Kasumi-1 (cell line): ENCODE measurements at regions not wholly inside any gene's neighbourhood (a gene's known extent, or its start where the extent isn't known, plus 50 kb on each side); places are given as distances from the start of the nearest gene placed in this dataset.
"Not testable (repeated sequence)": the region's sequence is repeated elsewhere in the genome, so short reads cannot be mapped to it uniquely, and the experiment has no call there.

Experiments used
- DNase-seq, 2 experiments: peaks; one replicate each; lab custom pipeline; 2025; lab: John Stamatoyannopoulos, UW

DNA sequence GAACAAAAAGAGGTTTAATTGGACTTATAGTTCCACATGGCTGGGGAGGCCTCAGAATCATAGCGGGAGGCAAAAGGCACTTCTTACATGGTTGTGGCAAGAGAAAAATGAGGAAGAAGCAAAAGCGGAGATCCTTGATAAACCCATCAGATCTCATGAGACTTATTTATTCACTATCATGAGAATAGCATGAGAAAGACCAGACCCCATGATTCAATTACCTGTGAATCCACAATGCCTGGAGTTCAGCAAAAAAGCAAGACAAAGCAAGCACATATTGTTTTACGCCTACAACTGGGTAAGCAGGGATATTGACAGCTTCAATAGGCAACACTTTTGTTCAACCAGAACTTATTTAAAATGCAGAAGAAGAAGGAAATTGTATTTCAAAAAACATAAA, 218.2 kb downstream of the RPL10L start:
- no peak for DNase-seq

DNA sequence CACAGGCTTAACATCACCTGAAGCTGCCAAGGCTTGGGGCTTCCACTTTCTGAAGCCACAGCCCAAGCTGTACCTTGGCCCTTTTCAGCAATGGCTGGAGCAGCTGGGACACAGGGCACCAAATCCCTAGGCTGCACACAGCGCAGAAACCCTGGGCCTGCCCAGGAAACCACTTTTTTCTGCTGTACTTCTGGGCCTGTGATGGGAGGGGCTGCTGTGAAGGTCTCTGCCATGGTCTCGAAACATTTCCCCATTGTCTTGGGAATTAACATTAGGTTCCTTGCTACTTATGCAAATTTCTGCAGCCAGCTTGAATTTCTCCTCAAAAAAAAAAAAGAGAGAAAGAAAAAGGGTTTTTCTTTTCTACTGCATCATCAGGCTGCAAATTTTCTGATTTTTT, 219.1 kb downstream of the RPL10L start:
- no peak for DNase-seq

DNA sequence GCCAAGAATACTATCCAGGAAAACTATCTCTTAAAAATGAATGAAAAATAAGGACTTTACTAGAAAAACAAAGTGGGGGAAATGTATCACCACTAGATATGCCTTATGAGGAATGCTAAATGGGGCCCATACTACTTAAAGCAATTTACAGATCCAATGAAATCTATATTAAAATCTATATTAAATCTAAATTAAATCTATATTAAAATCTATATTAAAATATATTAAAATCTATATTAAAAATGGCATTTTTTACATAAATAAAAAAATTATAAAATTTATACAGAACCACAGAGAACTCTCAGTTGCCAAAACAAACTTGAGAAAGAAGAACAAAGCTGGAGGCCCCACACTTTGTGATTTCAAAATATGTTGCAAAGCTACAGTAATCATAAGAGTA, 234.5 kb downstream of the RPL10L start:
- no peak for DNase-seq

DNA sequence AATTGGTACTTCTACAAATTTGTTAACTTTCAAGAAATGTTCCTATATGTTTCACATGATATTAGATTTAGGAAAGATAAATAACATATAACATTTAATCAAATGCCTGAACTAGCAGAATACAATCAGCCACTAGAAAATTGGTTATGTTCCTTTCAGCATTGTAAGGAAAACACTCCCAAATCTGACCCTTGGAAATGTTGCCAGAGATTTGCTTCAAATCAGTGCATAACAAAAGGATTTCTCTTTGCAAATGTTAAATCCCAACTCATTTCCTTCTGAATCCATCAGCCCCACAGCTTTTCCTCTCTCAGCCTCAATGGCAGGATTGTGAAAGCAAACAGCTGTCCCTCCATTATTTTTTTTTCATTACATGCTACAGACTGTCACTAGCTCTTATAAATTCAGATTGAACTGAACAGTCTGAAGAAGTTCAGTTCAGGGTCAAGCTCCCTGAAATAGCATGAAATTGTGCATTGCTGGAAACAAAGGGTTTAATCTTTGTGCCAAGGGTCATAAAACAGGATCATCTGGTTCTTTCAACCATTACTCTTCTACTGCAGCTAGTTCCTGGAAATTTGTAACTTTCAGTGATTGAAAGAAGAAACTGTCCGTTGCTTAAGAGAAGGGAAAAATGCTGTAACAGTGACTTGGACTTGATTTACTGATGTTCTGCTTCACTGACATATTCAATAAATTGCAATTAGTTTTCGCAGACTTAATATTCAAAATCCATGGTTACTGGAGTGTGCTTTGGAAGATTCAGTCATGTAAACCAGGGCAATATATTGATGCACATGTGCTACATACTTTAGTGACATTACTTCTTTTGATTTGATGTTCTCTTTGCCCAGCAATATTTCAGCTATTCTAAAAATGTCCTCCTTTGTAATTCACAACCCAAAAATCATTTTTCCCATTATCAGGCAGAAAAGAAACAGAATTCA, 246.4 kb downstream of the RPL10L start:
- no peak for DNase-seq

DNA sequence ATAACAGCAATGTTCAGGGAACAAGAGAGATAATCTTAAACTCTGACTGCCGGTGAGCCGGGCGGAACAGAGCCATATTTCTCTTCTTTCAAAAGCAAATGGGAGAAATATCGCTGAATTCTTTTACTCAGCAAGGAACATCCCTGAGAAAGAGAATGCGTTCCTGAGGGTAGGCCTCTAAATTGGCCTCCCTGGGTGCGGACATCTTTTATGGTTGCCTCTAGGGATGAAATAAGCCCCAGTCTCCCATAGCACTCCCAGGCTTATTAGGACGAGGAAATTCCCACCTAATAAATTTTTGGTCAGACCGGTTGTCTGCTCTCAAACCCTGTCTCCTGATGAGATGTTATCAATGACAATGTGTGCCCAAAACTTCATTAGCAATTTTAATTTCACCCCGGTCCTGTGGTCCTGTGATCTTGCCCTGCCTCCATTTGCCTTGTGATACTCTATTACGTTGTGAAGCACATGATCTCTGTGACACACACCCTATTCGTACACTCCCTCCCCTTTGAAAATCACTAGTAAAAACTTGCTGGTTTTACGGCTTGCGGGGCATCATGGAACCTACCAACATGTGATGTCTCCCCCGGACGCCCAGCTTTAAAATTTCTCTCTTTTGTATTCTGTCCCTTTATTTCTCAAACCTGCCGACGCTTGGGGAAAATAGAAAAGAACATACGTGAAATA, 249.4 kb downstream of the RPL10L start:
- not testable (repeated sequence) for DNase-seq

DNA sequence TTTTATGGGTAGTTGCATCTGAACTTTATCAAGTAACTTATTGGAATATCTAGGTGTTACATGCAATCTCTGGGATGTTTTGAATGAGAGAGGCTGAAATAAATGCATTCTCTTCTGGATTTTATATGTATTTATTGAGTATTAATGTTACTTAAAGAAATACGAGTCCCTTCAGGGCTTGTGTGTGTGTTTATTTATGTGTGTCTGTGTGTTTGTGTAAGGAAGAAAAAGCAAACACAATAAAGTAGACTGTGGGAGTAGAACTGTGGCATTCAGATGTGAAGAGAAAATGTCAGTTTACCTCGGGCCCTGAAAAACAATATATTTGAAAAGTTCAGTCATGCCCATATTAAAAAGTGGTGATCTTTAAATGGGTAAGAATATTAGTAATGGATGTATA, 250.5 kb downstream of the RPL10L start:
- DNase-seq, result no peak

DNA sequence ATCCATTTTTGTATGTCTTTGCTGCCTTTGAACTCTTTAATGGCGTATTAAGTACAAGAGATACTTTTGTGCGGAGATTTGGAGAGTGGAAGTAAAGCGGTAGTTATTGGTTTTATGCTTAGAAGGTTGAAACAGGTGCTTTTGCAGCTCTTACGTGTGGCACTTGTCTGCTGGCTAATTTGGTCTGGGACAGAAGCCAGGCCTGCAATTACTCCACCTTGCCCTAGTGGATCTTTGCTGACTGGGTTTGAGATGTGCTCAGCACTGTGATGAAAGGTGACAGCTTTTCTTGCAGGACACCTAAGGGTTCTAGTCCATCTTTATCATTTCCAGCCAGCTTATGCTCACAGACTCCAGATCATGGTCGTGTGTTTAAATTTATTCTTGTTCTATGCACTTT, 252.5 kb downstream of the RPL10L start:
- no peak for DNase-seq

DNA sequence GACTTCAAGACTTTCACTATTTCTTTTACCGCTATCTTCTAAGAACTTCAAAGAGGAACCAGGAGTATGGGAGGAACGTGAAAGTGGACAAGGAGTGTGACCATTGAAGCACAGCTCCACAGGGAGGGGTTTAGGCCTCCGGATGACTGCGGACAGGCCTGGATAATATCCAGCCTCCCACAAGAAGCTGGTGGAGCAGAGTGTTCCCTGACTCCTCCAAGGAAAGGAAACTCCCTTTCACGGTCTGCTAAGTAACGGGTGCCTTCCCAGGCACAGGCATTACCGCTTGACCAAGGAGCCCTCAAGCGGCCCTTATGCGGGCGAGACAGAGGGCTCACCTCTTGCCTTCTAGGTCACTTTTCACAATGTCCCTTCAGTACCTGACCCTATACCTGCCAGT, 267.0 kb downstream of the RPL10L start:
- DNase-seq, result no peak

DNA sequence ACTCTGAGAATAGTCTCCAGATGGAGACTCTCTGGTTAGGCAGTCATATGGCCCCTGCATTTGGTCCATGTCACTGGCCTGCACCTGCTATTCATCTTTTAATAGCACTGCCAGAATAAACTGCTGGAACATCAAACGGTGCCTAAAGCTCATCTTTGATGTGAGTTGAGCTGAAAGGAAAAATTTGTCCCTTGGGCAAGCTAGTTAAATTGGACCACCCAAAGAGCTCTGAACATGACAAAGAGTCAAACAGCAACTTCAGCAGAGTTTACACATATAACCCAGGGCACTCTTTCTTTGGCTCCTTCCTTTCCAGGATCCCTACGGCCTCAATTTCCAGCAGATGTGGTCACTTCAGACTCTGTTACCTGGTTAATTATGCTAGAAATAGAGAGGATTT, 269.9 kb downstream of the RPL10L start:
- DNase-seq, result no peak

DNA sequence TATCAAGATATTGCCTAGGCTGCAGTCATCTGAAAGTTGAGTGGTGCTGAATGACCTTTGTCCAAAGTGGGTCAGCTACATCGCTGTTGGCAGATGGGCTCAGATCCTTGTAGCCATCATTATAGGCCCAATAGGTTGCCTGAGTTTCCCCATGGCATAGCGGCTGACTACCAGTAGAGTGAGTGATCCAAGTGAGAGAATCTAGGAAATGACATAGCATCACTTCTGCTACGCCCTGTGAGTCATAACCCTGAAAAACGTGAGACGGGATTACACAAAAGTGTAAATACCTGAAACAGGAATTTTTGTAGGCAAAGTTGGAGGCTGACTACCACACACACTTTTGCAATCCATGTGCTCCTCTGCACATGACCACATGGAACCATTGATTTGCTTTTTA, 273.3 kb downstream of the RPL10L start:
- no peak for DNase-seq

DNA sequence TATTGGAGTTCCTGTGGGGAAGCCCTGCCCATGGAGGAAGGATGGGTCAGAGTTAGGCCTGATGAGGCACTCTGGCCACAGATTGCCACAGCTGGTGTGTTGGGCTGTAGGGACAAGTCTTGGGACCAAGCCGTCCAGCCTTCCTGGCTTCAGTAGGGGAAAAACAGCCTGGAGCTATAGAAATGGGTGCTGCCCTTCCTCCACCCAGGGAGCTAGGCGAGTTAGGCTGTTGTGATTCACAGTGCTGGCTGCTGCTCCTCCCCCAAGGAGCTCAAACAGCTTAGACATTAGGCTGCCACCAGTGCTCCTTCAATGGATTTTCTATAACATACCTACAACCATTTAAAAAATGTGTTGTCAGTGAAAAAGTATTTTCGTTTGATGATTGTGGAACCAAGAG, 274.3 kb downstream of the RPL10L start:
- DNase-seq, result no peak

DNA sequence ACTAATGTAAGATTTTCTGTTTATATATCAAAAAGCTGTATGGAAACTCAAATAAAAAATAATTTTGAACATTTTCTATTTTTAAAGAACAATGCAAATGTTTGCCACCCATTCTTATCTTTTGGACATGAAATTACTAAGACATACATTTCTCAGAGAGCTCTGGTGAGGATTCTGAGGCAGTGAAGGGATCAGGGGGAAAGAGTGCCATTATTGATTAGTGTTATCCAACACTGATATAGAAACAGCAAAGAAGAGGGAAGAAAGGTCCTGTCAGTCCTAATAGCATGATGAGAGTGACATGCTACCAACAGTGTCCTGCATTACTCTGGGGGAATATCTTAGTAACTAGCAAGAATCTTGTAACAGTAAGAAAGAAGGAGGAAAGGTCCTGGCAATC, 282.2 kb downstream of the RPL10L start:
- no peak for DNase-seq

DNA sequence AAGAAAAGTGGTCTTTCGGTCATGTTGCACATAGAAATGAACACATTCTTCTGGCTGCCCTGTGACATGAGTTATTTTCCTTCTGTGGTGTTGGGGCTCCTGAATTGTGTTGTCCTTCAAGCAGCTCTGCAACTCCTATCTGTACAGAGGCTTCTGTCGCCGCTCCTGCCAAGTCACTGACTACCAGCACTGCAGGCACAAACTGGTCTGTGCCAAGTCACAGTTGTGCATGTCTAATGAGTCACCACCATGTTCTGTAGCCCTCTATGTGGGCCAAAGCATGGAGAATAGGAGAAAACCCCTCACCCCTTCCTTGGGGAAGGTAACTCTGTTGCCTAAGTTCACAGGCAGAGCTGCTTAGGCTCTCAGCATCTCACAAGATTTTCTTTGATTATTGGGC, 283.3 kb downstream of the RPL10L start:
- DNase-seq, result no peak

DNA sequence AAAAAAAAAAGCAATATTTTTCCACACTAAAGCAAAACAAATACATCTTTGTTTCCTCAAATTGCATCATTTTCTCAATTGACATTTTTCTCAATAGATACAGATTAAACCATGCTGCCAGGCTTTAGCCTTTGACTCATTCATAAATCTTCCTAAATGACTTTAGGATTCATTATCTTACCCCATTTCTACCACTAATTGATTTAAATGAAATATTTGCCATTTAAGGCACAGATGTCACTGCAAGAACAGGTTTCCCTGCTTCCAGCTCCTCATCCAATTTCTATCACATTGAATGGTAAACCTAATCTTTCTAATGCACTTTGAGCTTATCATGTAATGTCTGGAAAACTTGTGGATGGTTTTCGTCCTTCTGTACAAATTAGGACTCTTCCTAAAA, 298.7 kb downstream of the RPL10L start:
- DNase-seq, result no peak

DNA sequence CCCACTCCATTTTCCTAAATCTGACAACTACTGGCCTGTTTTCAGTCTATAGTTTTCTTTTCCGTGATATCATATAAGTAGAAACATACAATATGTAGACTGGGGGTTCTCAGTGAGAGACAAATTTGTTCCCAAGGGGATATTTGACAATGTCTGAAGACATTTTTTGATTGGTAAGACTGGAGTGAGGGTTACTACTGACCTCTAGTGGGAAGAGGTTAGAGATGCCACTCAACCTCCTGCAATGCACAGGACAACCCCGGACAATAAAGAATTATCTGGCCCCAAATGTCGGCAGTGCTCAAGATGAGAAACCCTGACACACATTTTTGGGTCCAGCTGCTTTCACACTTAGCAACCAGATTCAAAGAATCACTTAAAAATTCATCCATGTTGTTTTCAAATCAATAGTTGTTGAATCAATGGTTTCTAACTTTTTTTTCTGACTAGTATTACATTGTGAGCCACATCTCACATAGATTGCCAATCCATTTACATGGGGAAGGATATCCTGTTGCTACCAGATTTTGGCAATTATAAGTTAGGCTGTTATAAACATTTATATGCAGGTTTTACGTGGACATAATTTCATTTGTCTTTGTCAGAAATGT, 307.1 kb downstream of the RPL10L start:
- peak; percentile 65 for DNase-seq

DNA sequence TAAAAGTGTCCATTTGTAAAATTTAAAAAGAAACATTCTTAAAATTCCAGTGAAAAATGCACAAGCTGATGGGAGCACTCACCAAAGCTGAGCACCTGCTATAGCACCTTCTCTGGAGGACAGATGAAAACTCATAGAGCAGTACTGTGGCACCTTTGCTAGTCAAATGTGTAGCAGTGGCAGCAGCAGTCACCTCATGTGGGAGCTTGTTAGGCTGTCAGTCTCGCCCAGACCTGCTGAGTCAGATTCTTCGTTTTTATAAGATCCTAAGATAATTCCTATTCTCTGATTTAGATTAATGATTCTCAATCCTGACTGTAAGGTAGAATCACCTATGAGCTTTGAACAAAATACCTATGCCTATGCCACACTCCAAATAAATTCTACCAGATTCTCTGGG, 325.8 kb downstream of the RPL10L start:
- DNase-seq, result no peak

DNA sequence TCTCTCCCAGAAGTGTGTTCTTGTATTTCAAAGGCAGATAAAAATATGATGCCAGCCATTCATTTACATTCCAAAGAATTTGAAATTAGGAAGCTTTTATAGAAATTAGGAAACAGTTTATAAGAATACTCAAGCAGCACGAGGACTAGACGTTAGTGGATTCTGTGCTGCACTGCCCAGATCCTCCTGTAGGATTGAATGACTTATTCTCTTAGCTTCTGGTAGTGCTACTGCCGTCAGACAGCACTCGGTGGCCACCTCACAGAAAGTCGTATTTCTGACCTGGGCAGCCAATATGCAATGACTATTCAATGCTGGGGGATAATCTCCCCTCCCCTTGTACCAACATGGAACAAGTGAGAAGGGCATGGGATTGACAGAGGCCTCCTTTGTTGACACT, 326.4 kb downstream of the RPL10L start:
- DNase-seq, result no peak

DNA sequence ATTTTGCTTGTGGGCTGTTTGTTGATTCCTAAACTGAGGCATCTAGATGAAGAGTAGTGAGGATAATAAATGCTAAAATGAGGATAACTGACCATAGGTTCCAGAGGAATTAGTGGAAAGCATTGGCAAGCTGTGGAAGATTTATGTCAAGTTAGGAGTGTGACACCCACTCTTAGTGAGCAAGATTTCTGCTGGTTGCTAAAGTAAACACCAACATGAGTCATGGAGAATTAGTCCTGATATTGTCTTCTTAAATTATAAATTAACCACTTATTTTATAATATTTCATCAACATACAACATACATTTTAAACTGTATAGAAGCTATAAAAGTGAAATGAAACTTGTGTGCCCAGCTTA, 328.2 kb downstream of the RPL10L start:
- DNase-seq, result no peak

DNA sequence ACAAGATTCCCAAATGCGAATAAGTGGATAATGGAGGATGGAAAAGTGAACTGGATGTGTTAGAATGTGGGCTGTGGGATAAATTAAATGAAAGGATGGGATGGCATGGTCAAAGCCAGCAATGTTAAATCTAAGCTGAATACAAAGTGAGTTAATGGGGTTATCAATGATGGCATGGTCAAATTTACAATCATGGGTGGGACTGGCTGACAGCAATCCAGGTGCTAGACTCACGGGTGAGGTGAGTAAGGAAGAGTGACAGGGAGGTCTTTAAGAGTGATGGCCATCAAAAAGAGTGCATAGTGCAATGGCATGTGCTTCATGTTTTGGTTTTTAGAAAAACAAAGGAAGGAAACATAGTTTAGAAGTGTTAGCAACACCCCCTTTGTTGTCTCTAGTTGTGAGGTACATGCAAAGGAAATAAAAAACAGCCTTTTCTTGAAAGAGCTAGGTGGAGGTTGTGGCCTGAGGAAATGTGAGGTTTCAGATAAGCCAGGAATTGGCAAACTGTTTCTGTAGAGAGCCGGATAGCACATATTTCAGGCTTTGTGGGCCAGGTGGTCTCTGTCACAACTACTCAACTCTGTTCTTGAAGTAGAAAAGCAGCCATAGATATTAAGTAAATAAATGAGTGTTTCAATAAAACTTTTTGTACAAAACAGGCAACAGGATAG, 328.7 kb downstream of the RPL10L start:
- no peak for DNase-seq

DNA sequence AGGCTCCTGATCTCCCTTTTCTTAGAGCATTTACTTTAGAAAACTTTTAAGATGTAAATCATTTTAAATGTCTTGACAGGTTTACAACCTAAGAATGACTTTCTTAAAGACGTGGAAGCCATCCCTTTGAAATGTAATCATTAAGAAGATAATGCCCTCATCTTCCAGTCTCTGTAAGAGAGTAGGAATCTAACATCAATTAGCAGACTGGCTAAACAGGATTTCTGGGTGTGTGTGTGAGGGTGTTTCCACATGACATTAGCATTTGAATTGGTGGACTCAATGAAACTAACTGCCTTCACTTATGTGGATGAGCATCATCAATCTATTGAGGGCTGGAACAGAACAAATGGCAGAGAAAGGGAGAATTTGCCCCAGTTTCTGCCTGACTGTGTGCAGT, 329.5 kb downstream of the RPL10L start:
- no peak for DNase-seq

DNA sequence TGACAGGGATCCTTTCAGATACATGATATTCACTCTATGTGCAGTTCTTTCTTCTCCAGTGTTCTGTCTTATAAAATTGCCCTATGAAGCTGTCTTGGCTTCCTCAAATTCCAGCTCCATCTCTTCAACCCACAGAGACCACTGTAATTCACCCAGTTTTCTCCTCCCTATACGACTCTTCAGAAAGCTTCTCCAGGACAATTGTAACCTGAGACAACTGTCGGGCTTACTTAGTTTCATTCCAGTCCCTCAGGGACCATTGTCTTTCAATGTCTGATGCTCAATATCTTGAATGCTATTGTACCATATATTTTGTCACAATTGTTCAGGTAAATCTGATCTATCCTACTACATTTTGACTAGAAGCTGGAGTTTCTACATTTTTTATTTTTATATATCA, 345.3 kb downstream of the RPL10L start:
- no peak for DNase-seq

DNA sequence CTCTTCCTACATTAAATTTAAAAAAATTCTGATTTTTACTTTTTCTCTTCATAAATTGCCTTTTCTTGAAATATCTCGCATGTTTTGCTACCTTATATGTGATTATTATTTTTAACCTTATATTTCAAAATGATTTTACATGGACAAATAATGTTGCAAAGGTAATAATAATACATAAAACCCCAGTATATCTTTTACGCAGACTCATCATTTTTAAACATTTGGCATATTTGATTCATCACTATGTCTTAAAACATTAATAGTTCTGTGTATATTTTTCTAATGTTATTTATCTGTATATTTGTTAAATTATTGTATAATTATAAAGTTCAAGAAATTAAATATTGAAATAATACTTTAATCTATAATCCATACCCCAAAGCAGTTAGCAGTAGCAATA, 350.8 kb downstream of the RPL10L start:
- no peak for DNase-seq

DNA sequence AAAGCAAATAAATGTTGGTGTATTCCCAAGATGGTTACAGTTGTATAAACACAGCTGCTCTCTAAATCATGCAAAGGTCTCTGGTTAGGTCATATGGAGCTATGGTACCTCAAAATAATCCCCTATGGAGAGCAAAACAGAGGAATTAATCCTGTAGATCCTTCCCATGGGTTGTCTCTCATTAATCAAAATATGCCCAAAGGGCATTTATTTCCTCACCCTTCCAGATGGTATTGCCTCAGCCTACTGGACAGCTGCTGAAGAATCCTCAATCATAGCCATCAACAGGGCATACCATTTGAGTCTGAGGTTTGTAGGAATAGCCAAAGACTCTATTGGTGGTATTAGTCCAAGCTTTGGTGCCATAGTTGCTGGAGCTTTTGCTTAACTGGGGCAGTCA, 360.9 kb downstream of the RPL10L start:
- no peak for DNase-seq
